ENCODE measurements at regions not wholly inside any gene's neighbourhood (a gene's known extent, or its start where the extent isn't known, plus 50 kb on each side); places are given as distances from the start of the nearest gene placed in this dataset.
A peak's percentile ranks its signal among the peaks of the same experiment; 100 is the strongest.

GRCh38 chr6:77373955-77374354 is 89.3 kb downstream of the HTR1B start:
- Histone ChIP-seq H3K36me3 (no peaks in the 10 kb centered on the region), H3K4me3 (no peak overlapping the region), H3K27ac (no peak overlapping the region), H3K27me3 (no peaks in the 10 kb centered on the region), H3K4me1 (no peaks in the 10 kb centered on the region), H3K9me3 (no peaks in the 10 kb centered on the region)
- no peak for DNase-seq (ENCODE audit: low spot score in 2 of 2)
- WGBS, 2 donors = 63 to 72% methylated on average over 3 of the region's 3 CpGs
- TF ChIP-seq CTCF (IDR thresholded peaks at IDR 0.05) = no peak
- TF ChIP-seq EP300 (IDR thresholded peaks at IDR 0.05) = no peak
- TF ChIP-seq POLR2A (IDR thresholded peaks at IDR 0.05) = no peak

GRCh38 chr6:77371748-77372147 is 91.5 kb downstream of the HTR1B start:
- Histone ChIP-seq H3K36me3 (no peaks in the 10 kb centered on the region), H3K4me3 (no peak overlapping the region), H3K27me3 (no peaks in the 10 kb centered on the region), H3K27ac (no peak overlapping the region), H3K4me1 (no peaks in the 10 kb centered on the region), H3K9me3 (no peaks in the 10 kb centered on the region)
- WGBS, 2 donors = 70 to 72% methylated on average over 5 of the region's 5 CpGs
- TF ChIP-seq CTCF (IDR thresholded peaks at IDR 0.05) (no peak), EP300 (IDR thresholded peaks at IDR 0.05) (no peak), POLR2A (IDR thresholded peaks at IDR 0.05) (no peak)
- DNase-seq (ENCODE audit: low spot score in 2 of 2) = no peak

GRCh38 chr6:77368660-77369313 is 94.5 kb downstream of the HTR1B start:
- no peak for DNase-seq (ENCODE audit: low spot score in 2 of 2)
- H3K4me1 ChIP-seq = no peaks in the 10 kb centered on the region
- no peak overlapping the region for H3K27ac ChIP-seq
- H3K4me3 ChIP-seq = peak overlapping the region; percentile 14 to 42 (median 20)
- H3K27me3 ChIP-seq = no peaks in the 10 kb centered on the region
- no peak for TF ChIP-seq POLR2A (IDR thresholded peaks at IDR 0.05)
- TF ChIP-seq CTCF (IDR thresholded peaks at IDR 0.05) = no peak
- TF ChIP-seq EP300 (IDR thresholded peaks at IDR 0.05) = no peak
- H3K36me3 ChIP-seq = no peaks in the 10 kb centered on the region
- WGBS, 2 donors = 61 to 65% methylated on average over 20 of the region's 20 CpGs
- no peaks in the 10 kb centered on the region for H3K9me3 ChIP-seq

GRCh38 chr6:77366798-77367197 is 96.5 kb downstream of the HTR1B start:
- H3K27ac ChIP-seq = no peak overlapping the region
- H3K36me3 ChIP-seq = no peaks in the 10 kb centered on the region
- peaks cover 0 to 9% (median 0%) of the 10 kb centered on the region in 4 donors for H3K9me3 ChIP-seq
- WGBS, 2 donors = 83 to 87% methylated on average over 2 of the region's 2 CpGs
- TF ChIP-seq EP300 (IDR thresholded peaks at IDR 0.05) = no peak
- TF ChIP-seq CTCF (IDR thresholded peaks at IDR 0.05) = no peak
- TF ChIP-seq POLR2A (IDR thresholded peaks at IDR 0.05) = no peak
- H3K4me3 ChIP-seq = no peak overlapping the region
- H3K27me3 ChIP-seq = no peaks in the 10 kb centered on the region
- DNase-seq (ENCODE audit: low spot score in 2 of 2) = no peak
- no peaks in the 10 kb centered on the region for H3K4me1 ChIP-seq

- H3K4me3 ChIP-seq = no peak overlapping the region
- H3K36me3 ChIP-seq = no peaks in the 10 kb centered on the region
- TF ChIP-seq POLR2A (IDR thresholded peaks at IDR 0.05) (no peak), CTCF (IDR thresholded peaks at IDR 0.05) (no peak), EP300 (IDR thresholded peaks at IDR 0.05) (no peak)
- no peaks in the 10 kb centered on the region for H3K4me1 ChIP-seq
- 85 to 97% methylated on average over 1 of the region's 1 CpG for WGBS, 2 donors
- no peaks in the 10 kb centered on the region for H3K27me3 ChIP-seq
- H3K9me3 ChIP-seq = peaks cover 0 to 9% (median 0%) of the 10 kb centered on the region in 4 donors
- no peak for DNase-seq (ENCODE audit: low spot score in 2 of 2)
- H3K27ac ChIP-seq = no peak overlapping the region
Measured at GRCh38 chr6:77363702-77364101, 99.6 kb downstream of the HTR1B start.
